SH-SY5Y (cell line): ENCODE measurements at regions not wholly inside any gene's neighbourhood (a gene's known extent, or its start where the extent isn't known, plus 50 kb on each side); places are given as distances from the start of the nearest gene placed in this dataset.

Experiments
- GATA2 ChIP-seq: IDR thresholded peaks from 2 replicates; pipeline ENCODE4 v1.6.1; 2011; ENCODE audit warnings: mild to moderate bottlenecking, low read depth, low read length
- GATA3 ChIP-seq: IDR thresholded peaks from 2 replicates; pipeline ENCODE4 v1.6.1; 2011; ENCODE audit warnings: low read depth, mild to moderate bottlenecking, low read length, moderate library complexity

DNA sequence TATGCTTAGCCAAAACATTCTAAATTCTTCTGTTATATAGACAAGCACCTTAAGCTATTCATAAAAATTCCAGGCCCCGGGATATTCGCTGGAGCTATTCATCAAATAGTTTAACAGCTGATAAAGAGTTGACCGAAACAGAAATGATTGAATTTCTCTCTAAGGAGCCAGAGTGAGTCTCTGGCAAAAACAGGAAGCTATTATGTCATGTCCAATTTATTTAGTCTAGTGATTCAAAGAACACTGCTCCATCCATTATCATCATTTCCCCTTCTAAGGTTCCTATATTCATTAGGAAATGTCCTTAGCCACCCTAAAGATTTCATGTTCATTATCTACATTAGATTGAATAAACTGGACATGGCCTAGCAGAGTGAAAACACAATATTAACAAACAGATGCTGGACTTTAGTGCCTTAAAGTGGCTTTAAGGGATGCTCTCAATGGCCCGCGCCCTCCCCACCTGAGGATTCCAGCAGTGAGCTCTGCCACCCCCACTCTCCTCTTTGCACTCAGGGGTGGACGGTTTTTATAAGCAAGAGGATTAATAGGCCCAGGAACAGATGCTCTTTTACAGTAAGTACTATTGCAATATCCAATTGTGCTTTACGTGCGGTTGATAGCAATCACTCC is 122.1 kb upstream of the RGS1 start:
- TF ChIP-seq GATA3 (no peak; the same call in 1 of the 2 replicates), GATA2 (no peak; the same call in none of the 2 replicates)
